GM13976 (cell line): ENCODE measurements at regions not wholly inside any gene's neighbourhood (a gene's known extent, or its start where the extent isn't known, plus 50 kb on each side); places are given as distances from the start of the nearest gene placed in this dataset.
A peak's percentile ranks its signal among the peaks of the same experiment; 100 is the strongest.

ENCODE experiments used
- DNase-seq: peaks from one replicate; pipeline ENCODE4 v3.0.0; 2012; ENCODE audit warnings: low spot score
- in situ Hi-C: fragments of 300-500 bp; cut with MboI; formaldehyde crosslinking; loops from one replicate; pipeline ENCODE4 v1.12.0; 2022; ENCODE audit warnings: low sequenced_read_pairs, mixed read lengths, inconsistent platforms; ENCODE audit not compliant: unreplicated experiment
- TF ChIP-seq, protein P1 (sequence below): IDR thresholded peaks from 2 replicates; pipeline ENCODE4 v1.5.1; 2012; ENCODE audit warnings: borderline replicate concordance, mild to moderate bottlenecking; ENCODE audit not compliant: insufficient read depth; ENCODE audit errors: extremely low read depth, missing control alignments, control extremely low read depth

- no peak for DNase-seq
- in situ Hi-C loops, result no loop called here
- TF ChIP-seq, protein P1, sequence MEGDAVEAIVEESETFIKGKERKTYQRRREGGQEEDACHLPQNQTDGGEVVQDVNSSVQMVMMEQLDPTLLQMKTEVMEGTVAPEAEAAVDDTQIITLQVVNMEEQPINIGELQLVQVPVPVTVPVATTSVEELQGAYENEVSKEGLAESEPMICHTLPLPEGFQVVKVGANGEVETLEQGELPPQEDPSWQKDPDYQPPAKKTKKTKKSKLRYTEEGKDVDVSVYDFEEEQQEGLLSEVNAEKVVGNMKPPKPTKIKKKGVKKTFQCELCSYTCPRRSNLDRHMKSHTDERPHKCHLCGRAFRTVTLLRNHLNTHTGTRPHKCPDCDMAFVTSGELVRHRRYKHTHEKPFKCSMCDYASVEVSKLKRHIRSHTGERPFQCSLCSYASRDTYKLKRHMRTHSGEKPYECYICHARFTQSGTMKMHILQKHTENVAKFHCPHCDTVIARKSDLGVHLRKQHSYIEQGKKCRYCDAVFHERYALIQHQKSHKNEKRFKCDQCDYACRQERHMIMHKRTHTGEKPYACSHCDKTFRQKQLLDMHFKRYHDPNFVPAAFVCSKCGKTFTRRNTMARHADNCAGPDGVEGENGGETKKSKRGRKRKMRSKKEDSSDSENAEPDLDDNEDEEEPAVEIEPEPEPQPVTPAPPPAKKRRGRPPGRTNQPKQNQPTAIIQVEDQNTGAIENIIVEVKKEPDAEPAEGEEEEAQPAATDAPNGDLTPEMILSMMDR, result no peak
Measured at GRCh38 chr10:123429706-123430221, 236.4 kb upstream of the GPR26 start.

- TF ChIP-seq, protein P1, result no peak
- no peak for DNase-seq
- in situ Hi-C loops, result no loop called here
Measured at GRCh38 chr10:123433539-123433938, 232.6 kb upstream of the GPR26 start.

DNA sequence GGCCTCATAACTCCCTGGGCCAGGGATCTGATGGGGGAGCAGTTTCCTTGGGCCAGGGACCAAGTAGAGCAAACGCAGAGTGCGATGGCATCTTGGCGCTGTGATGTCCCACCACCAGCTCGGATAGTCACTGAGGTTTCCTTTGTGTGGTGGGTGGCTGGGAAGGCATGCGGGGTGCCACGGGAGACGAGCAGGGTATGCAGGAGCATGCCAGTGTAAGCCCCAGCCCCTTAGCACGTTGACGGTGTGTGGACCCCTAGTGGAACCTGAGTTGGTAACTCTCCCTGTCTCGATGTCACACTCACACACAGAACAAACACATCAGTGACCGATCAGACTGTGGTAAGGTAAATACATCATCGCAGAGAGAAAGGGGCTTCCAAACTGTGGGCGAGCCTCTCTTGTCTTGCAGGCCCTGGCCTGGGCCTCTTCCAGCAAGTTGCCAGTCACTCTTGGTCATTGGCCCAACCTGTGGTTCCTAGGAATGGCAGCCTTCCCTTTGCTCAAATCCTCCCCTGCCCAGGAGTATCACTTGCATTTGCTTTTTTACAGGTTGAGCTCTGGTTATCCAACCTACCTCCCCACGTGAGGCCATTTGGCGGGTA is 231.6 kb upstream of the GPR26 start:
- in situ Hi-C loops, result no loop called here
- DNase-seq, result no peak
- TF ChIP-seq, protein P1, result no peak

DNA sequence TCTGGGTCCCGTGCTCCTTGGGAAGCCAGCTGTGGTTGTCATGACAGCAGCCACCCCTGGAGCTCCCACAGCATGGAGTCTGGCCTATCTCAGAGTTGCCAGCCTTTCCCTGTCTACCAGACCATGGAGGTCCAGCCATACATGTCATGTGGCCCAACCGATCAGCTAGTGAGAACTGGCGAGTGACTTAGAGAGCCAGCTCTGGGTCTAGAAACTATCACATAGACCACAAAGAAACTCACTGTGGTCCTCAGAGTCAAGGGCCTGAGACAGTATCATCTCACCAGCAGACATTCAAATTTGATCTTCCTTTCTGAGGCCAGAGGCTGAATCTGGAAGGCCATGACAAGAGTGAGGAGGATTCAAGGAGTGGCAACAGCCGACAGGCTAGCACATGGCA is 223.3 kb upstream of the GPR26 start:
- DNase-seq, result peak; percentile 77
- in situ Hi-C loops, result no loop called here
- TF ChIP-seq, protein P1, result no peak

DNA sequence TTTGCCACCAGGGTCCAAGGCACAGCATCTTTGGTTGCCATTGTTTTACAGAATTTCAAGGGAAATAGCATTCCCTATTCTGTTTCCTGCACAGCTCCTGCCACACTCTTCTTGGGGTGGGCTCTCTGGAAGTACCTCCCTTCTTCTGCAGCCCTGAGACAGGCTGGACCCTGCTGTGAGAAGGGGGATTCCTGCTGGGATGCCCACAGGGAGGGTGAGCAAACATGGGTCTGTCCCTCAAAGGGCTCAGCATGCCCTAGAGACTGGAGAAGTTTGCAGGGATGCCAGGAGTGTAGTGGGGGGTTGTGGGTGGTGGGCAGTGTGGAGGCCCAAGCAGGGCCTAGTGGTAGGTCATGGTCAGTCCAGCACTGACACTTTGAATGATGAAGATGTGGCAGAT is 222.2 kb upstream of the GPR26 start:
- in situ Hi-C loops, result no loop called here
- TF ChIP-seq, protein P1, result no peak
- no peak for DNase-seq

DNA sequence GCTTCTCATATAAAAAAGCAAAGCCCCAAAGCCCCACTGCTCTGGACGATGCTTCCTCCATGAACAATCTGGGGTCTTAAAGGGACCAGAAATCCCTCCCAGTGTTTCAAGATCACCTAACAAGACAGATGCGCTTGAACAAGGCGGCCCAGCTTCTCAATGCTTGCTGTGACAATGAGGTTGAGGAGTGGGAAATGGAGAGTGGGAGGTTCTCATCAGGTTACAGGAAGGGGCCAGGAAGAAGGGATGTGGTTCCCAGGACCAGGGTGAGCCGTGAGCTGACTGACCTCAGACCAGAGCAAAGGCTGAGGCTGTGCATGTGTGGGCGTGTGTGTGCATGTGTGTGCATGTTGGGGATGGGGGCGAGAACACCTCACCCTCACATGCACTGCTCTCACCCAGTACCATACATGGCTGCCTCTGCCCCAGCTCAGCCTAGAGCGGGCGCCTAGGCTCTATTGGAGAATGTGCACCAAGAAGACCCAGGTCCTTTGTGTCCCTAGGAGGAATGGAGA is 220.8 kb upstream of the GPR26 start:
- in situ Hi-C loops, result no loop called here
- DNase-seq, result peak; percentile 56

More for the DNA sequence above, 220.8 kb upstream of the GPR26 start:
- TF ChIP-seq, protein P1, result no peak
